GM18873 (cell line): ENCODE measurements at regions not wholly inside any gene's neighbourhood (a gene's known extent, or its start where the extent isn't known, plus 50 kb on each side); places are given as distances from the start of the nearest gene placed in this dataset.
"Not testable (repeated sequence)": the region's sequence is repeated elsewhere in the genome, so short reads cannot be mapped to it uniquely, and the experiment has no call there.

Source experiments
- ATAC-seq: cut with Tn5 transposase; IDR thresholded peaks from one replicate; pipeline ENCODE4 v1.9.1; 2021; ENCODE audit warnings: mild to moderate bottlenecking, moderate library complexity, moderate number of reproducible peaks; ENCODE audit not compliant: unreplicated experiment, low FRiP score

- ATAC-seq: no peak
These were observed 560.9 kb upstream of the AGA start for GRCh38 chr4:178003098-178003657.

DNA sequence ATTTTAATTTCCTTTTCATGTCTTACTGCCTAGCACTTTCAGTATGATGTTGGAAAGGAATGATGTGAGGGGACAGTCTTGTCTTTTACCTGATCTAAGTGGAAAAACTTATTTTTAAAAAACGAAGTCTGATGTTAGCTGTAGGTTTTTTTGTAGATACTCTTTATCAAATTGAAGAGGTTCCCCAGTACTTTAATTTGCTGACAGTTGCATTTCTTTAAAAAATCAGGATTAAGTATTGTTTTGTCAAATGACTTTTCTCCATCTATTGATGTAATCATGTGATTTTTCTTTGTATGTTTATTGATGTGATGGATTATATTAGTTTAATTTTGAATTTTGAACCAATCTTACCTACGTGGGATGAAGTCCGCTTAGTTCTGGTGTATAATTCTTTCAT is 568.4 kb upstream of the AGA start:
- ATAC-seq: no peak

DNA sequence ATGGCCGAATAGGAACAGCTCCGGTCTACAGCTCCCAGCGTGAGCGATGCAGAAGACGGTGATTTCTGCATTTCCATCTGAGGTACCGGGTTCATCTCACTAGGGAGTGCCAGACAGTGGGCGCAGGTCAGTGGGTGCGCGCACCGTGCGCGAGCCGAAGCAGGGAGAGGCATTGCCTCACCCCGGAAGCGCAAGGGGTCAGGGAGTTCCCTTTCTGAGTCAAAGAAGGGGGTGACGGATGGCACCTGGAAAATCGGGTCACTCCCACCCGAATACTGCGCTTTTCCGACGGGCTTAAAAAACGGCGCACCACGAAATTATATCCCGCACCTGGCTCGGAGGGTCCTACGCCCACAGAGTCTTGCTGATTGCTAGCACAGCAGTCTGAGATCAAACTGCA is 572.8 kb upstream of the AGA start:
- not testable (repeated sequence) for ATAC-seq

DNA sequence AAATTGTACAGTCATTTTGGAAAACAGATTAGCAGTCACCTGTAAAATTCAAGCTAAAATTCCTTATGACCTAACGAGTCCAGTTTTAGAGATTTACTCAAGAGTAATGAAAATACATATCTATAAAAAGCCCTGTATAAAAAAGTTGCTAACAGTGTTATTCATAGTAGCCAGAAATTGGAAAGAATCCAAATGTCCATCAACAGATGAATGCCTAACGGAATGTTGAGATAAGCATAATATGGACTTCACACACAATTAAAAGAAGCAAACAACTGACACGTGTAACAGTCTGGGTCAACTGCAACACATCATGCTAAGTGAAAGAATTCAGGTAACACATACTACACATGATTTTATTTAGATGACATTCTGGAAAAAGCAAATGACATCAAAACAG is 584.8 kb upstream of the AGA start:
- no peak for ATAC-seq

DNA sequence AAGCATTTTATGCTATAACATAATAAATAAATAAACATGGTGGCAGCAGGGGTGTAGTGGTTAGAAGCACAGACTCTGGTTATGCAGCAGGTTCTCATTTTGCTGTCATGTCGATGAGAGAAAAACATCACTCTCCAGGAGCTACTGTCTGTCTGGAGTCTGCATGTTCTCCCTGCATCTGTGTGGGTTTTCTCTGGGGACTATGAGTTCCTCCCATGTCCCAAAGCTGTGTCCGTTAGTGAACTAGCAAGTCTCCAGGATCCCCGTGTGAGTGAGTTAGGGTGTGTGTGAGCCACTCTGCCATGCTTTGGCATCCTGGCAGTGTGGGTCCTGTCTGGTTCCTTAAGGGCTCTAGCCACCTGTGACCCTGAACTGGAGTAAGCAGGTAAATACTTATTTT is 585.6 kb upstream of the AGA start:
- ATAC-seq: no peak

GRCh38 chr4:178028481-178028880 is 586.2 kb upstream of the AGA start:
- no peak for ATAC-seq

DNA sequence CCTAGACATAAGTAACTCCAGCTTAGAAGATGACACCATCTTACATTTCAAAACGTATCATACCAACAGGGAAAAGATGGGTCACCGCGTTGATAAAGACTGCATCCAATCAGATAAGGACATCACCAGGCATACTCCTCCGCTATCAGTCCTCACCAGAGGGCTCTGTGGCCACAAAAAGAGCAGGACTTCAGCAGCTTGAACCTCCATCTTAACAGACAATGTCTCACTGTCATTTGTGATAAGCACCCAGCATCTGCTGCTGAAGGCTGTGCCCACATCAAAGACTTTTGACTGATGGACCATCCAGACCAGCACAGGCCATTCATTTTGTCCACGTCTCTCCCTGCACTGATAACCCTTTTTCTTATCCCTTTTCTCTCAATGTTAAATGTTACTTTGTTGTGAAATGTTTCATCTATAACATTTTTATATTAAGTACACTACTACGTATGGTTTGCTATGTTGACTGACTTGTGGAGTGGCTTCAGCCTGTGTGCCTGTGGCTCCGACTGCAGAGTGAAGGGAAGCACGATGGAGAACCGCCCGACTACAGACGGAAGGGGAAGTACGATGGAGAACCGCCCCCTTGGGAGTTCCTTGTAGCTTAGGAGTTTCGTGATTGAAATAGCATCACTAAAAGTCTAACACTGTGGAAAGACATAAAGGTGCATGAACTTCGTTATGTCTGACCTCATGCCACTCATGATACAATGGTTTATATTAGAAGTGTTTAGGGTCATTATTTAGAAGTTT is 595.4 kb upstream of the AGA start:
- ATAC-seq: no peak

DNA sequence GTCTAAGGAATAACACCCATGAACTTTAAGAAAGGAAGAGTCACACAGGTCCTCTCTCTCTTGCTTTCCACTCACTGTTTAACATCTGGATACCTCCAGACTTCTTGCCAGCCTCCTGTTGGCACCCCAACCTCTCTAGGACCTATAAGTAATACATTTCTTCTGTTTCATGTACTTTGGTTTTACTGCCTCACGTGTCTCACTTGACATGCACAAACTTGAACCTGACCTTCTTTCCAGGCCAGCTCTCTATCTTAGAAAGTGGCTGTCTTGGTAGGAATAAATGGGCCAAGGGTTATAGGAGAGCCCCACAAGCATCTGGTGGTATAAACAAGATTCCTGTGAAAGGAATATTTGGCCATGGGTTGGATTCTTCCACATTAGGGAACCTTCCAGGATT is 614.8 kb upstream of the AGA start:
- ATAC-seq: no peak

- no peak for ATAC-seq
These were observed 621.3 kb upstream of the AGA start for GRCh38 chr4:178063568-178063967.

DNA sequence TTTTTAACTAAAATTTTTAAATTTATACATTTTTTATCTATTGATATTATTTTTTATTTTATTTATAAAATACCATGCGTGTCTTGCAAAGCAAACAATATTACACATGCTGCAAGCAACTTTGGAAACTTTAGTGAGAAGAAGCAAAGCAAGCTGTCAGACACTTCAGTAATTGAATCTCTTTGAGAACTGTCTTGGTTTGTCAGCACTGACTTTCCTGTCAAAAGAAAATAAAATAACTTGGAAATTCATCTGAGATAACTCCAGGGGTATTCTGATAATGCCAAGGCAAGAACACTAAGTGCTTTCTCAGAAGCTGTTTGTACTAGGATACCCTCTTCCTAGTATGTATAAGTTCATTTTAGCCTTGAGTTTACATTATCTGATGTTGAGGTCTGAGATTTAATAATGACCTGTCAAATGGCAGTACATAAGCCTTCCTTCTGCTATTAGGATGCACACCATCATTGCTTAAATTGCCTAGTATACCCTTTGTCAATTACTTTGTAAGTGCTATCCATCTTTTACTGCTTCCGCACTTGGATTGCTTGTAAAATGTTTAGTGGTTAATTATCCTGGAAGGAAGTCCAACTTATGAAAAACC is 624.2 kb upstream of the AGA start:
- no peak for ATAC-seq

- ATAC-seq: no peak
These were observed 625.9 kb upstream of the AGA start for GRCh38 chr4:178068136-178068535.

- ATAC-seq: no peak
These were observed 627.9 kb upstream of the AGA start for GRCh38 chr4:178070163-178070562.

DNA sequence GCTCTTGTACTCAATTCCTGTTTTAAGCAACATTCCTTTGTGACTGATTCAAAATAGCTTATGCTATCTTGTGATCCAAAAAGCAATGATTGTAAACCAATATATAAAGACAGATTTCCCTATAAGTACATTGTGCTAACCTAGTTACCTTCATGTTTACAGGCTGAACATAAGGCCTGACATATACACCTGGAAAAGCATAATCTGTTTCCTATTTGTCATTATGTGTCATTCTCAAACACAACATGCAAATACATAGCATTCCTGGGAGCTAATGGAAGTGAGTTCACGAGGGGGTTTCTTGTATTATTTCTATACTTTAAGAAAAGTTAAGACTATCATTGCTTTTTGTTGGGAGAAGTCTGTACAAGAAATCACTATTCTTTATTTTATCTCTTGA is 638.1 kb upstream of the AGA start:
- no peak for ATAC-seq

- ATAC-seq: no peak
These were observed 638.9 kb upstream of the AGA start for GRCh38 chr4:178081176-178081575.

GRCh38 chr4:178081896-178082295 is 639.7 kb upstream of the AGA start:
- ATAC-seq: no peak

DNA sequence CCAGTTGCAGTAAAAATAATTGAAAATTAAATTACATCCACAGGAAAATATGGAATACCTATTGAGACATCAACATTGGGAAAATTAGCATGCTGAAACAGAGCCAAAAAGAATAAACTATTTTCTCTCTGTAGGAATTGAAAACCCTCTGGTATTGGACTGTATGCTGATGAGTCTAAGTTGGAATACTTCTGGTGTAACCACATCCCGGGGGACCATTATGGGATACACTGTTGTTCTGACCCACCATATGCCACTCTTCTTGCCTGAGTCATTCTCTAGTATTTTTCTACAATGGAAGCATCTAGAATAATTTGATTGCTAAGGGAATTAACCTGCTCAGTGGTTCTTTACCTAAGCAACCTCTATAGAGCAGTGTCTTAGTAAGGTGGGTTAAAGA is 640.7 kb upstream of the AGA start:
- no peak for ATAC-seq

DNA sequence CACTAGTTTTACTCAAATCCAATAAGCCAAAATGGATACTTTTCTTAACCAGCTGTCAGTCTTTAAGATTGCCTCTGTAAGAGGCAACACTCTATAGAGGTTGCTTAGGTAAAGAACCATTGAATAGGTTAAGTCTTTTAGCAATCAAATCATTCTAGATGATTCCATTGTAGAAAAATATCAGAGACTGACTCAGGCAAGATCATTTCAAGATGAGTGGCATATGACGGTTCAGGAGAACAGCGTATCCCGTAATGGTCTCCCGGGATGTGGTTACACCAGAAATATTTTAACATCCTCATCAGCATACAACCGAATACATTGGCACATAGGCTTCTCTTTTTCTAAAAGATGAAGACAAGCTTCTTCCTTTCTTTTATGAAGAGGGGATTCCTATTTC is 641.7 kb upstream of the AGA start:
- no peak for ATAC-seq

GRCh38 chr4:178086320-178086719 is 644.1 kb upstream of the AGA start:
- no peak for ATAC-seq

GRCh38 chr4:178090640-178091411 is 648.6 kb upstream of the AGA start:
- ATAC-seq: no peak

DNA sequence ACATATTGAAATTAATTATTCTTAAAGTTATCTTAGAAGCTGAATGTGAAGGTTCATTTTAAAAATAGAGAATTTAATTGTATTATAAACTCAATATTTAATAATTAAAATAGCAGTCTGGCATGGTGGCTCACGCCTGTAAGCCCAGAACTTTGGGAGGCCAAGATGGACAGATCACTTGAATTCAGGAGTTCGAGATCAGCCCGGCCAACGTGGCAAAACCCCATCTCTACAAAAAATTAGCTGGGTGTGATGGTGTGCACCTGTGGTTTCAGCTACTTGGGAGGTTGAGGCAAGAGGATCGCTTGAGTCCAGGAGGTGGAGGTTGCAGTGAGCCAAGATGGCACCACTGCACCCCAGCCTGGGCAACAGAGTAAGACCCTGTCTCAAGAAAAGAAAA is 659.9 kb upstream of the AGA start:
- no peak for ATAC-seq

DNA sequence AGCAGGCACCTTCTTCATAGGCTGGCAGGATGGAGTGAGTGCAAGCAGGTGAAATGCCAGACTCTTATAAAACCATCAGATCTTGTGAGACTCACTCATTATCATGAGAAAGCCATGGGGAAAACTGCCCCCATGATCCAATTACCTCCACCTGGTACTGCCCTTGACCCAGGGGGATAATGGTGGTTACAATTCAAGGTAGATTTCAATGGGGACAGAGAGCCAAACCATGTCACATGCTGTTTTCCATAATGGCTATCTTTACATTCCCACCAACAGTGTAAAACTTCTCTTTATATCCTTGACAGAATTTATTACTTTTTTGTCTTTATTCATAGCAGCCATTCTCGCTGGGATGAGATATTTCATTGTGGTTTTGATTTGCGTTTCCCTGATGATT is 663.0 kb upstream of the AGA start:
- ATAC-seq: no peak
